MM.1S (cell line): ENCODE measurements at regions not wholly inside any gene's neighbourhood (a gene's known extent, or its start where the extent isn't known, plus 50 kb on each side); places are given as distances from the start of the nearest gene placed in this dataset.

ENCODE experiments used
- DNase-seq: peaks from one replicate; pipeline ENCODE4 v3.0.0-alpha.2; 2015
- H2AFZ ChIP-seq: fragments of 300-600 bp; sonication (generic); 2 replicates; pipeline ENCODE4 v1.6.0; 2016; ENCODE audit warnings: antibody characterized with exemption, low read length
- H3F3A ChIP-seq: fragments of 300-600 bp; sonication (generic); 2 replicates; pipeline ENCODE4 v1.6.1; 2016; ENCODE audit warnings: mild to moderate bottlenecking, antibody characterized with exemption, low read length, moderate library complexity, mixed read lengths; ENCODE audit not compliant: insufficient read depth
- H3K27ac ChIP-seq: fragments of 300-600 bp; sonication (generic); 2 replicates; pipeline ENCODE4 v1.5.1; 2016; ENCODE audit warnings: mild to moderate bottlenecking, low read length
- H3K27me3 ChIP-seq: fragments of 300-600 bp; sonication (generic); replicated peaks from 2 replicates; pipeline ENCODE4 v1.6.0; 2016; ENCODE audit warnings: low read length; ENCODE audit not compliant: insufficient read depth
- H3K36me3 ChIP-seq: fragments of 300-600 bp; sonication (generic); replicated peaks from 2 replicates; pipeline ENCODE4 v1.6.1; 2016; ENCODE audit warnings: mild to moderate bottlenecking, low read length, mixed read lengths; ENCODE audit not compliant: insufficient read depth
- H3K4me1 ChIP-seq: fragments of 300-600 bp; sonication (generic); 2 replicates; pipeline ENCODE4 v1.6.1; 2016; ENCODE audit warnings: low read length, mixed read lengths
- H3K4me2 ChIP-seq: fragments of 300-600 bp; sonication (generic); 2 replicates; pipeline ENCODE4 v1.6.0; 2016; ENCODE audit warnings: low read depth, low read length
- H3K4me3 ChIP-seq: fragments of 300-600 bp; sonication (generic); 2 replicates; pipeline ENCODE4 v1.5.1; 2016; ENCODE audit warnings: low read length, mixed read lengths
- H3K79me2 ChIP-seq: fragments of 300-600 bp; sonication (generic); 2 replicates; pipeline ENCODE4 v1.6.1; 2016; ENCODE audit warnings: mixed run types, low read length, mixed read lengths
- H3K9ac ChIP-seq: fragments of 300-600 bp; sonication (generic); 2 replicates; pipeline ENCODE4 v1.6.1; 2016; ENCODE audit warnings: low read length, mixed read lengths
- H3K9me2 ChIP-seq: fragments of 300-600 bp; sonication (generic); replicated peaks from 2 replicates; pipeline ENCODE4 v1.6.1; 2016; ENCODE audit warnings: mild to moderate bottlenecking, low read length, mixed read lengths; ENCODE audit not compliant: insufficient read depth
- H3K9me3 ChIP-seq: fragments of 300-600 bp; sonication (generic); replicated peaks from 2 replicates; pipeline ENCODE4 v1.6.1; 2016; ENCODE audit warnings: mild to moderate bottlenecking, low read length, mixed read lengths; ENCODE audit not compliant: insufficient read depth
- H4K20me1 ChIP-seq: fragments of 300-600 bp; sonication (generic); 2 replicates; pipeline ENCODE4 v1.6.1; 2016; ENCODE audit warnings: mild to moderate bottlenecking, low read length, moderate library complexity, mixed read lengths; ENCODE audit not compliant: insufficient read depth
- CTCF ChIP-seq: fragments of 300-600 bp; sonication (generic); IDR thresholded peaks from 2 replicates; pipeline ENCODE4 v1.5.1; 2016; ENCODE audit warnings: antibody characterized with exemption, low read length, mixed read lengths
- EZH2 ChIP-seq: fragments of 300-600 bp; sonication (generic); optimal IDR thresholded peaks from 2 replicates; pipeline ENCODE3; 2017; ENCODE audit warnings: low read depth, mild to moderate bottlenecking, antibody characterized with exemption, low read length, mixed read lengths
- EZH2phosphoT487 ChIP-seq: fragments of 300-600 bp; sonication (generic); IDR thresholded peaks from 2 replicates; pipeline ENCODE4 v1.6.1; 2018; ENCODE audit warnings: antibody characterized with exemption, low read length

GRCh38 chr7:63029207-63029522, 969.5 kb upstream of the ZNF722 start:
- H3K79me2 ChIP-seq, result no peaks in the 10 kb centered on the region
- H3F3A ChIP-seq, result no peaks in the 10 kb centered on the region
- no peaks in the 10 kb centered on the region for H3K36me3 ChIP-seq
- TF ChIP-seq EZH2phosphoT487 (no peak), EZH2 (no peak), CTCF (no peak)
- no peak for DNase-seq
- no peaks in the 10 kb centered on the region for H3K27me3 ChIP-seq
- H3K9ac ChIP-seq, result no peak overlapping the region
- H2AFZ ChIP-seq, result no peak overlapping the region
- no peak overlapping the region for H3K4me3 ChIP-seq
- no peaks in the 10 kb centered on the region for H3K9me3 ChIP-seq
- H3K27ac ChIP-seq, result no peak overlapping the region
- no peak overlapping the region for H3K4me2 ChIP-seq
- no peaks in the 10 kb centered on the region for H3K4me1 ChIP-seq
- no peaks in the 10 kb centered on the region for H4K20me1 ChIP-seq
- no peaks in the 10 kb centered on the region for H3K9me2 ChIP-seq

GRCh38 chr7:63030061-63030460, 968.6 kb upstream of the ZNF722 start:
- Histone ChIP-seq H3K4me2 (no peak overlapping the region), H3K79me2 (no peaks in the 10 kb centered on the region), H3K27ac (no peak overlapping the region), H3K36me3 (no peaks in the 10 kb centered on the region), H3K9me2 (no peaks in the 10 kb centered on the region), H3K4me1 (no peaks in the 10 kb centered on the region), H3K4me3 (no peak overlapping the region), H3K9ac (no peak overlapping the region), H2AFZ (no peak overlapping the region), H3K9me3 (no peaks in the 10 kb centered on the region), H4K20me1 (no peaks in the 10 kb centered on the region), H3F3A (no peaks in the 10 kb centered on the region), H3K27me3 (no peaks in the 10 kb centered on the region)
- TF ChIP-seq EZH2 (no peak), CTCF (no peak), EZH2phosphoT487 (no peak)
- no peak for DNase-seq

GRCh38 chr7:63031838-63032436, 966.7 kb upstream of the ZNF722 start:
- Histone ChIP-seq H3K27me3 (no peaks in the 10 kb centered on the region), H3K4me2 (no peak overlapping the region), H3K4me3 (no peak overlapping the region), H3K9me3 (no peaks in the 10 kb centered on the region), H3F3A (no peaks in the 10 kb centered on the region), H3K4me1 (no peaks in the 10 kb centered on the region), H3K79me2 (no peaks in the 10 kb centered on the region), H3K36me3 (no peaks in the 10 kb centered on the region), H2AFZ (no peak overlapping the region), H3K9ac (no peak overlapping the region), H4K20me1 (no peaks in the 10 kb centered on the region), H3K27ac (no peak overlapping the region), H3K9me2 (no peaks in the 10 kb centered on the region)
- DNase-seq, result no peak
- no peak for TF ChIP-seq CTCF
- no peak for TF ChIP-seq EZH2
